T-cell (primary cell): ENCODE measurements at regions not wholly inside any gene's neighbourhood (a gene's known extent, or its start where the extent isn't known, plus 50 kb on each side); places are given as distances from the start of the nearest gene placed in this dataset.

Experiments used
- ATAC-seq, 4 experiments: fragments of 200-7000 bp in 3 of 4; fragments of 150-1000 bp in 1 of 4; cut with Tn5 transposase; replicated peaks in 1 of 4; 1 replicate in 3 of 4; 2 replicates in 1 of 4; pipeline ENCODE4 v1.10.0; 2021; ENCODE audit warnings: moderate library complexity in 3 of 4, mild to moderate bottlenecking in 2 of 4, moderate number of reproducible peaks in 1 of 4
- CTCF ChIA-PET, 2 donors: fragments of 300-600 bp; sonication (Branson Sonifier 250); formaldehyde crosslinking; loops; one replicate each; lab custom pipeline; 2022; ENCODE audit warnings: antibody characterized with exemption in 2 of 2; lab: Charles Lee
- POLR2A ChIA-PET, 2 donors: fragments of 300-600 bp; sonication (Branson Sonifier 250); formaldehyde crosslinking; loops; one replicate each; lab custom pipeline; 2022; ENCODE audit warnings: antibody characterized with exemption in 2 of 2; lab: Charles Lee
- DNase-seq, 35 experiments: peaks; one replicate each; pipeline versions ENCODE4 v3.0.0 to v3.0.0-alpha.2; 2013 to 2023
- H3K27ac ChIP-seq: one replicate; pipeline ENCODE4 v1.5.1; 2013; ENCODE audit warnings: low read length
- H3K27me3 ChIP-seq, 2 experiments: replicated peaks in 1 of 2; 1 replicate in 1 of 2; 2 replicates in 1 of 2; pipeline versions ENCODE4 v1.6.1 to v1.7.0; 2013; ENCODE audit warnings: low read length in 1 of 2, mixed read lengths in 1 of 2; ENCODE audit not compliant: control insufficient read depth in 2 of 2, insufficient read depth in 2 of 2; ENCODE audit errors: extremely low read depth in 1 of 2
- H3K36me3 ChIP-seq, 2 donors: 1 replicate in 1 of 2; 2 replicates in 1 of 2; pipeline versions ENCODE4 v1.6.1 to v1.7.0; 2013; ENCODE audit warnings: low read length in 1 of 2; ENCODE audit not compliant: control insufficient read depth in 2 of 2, insufficient read depth in 1 of 2; ENCODE audit errors: extremely low read depth in 1 of 2
- H3K4me1 ChIP-seq, 2 experiments: 1 replicate in 1 of 2; 2 replicates in 1 of 2; pipeline versions ENCODE4 v1.6.1 to v1.7.0; 2013; ENCODE audit warnings: low read length in 2 of 2, mixed read lengths in 1 of 2; ENCODE audit not compliant: insufficient read depth in 2 of 2, control insufficient read depth in 1 of 2; ENCODE audit errors: extremely low read depth in 1 of 2
- H3K4me3 ChIP-seq, 2 donors: 1 replicate in 1 of 2; 2 replicates in 1 of 2; pipeline versions ENCODE4 v1.5.1 to v1.7.0; 2013; ENCODE audit warnings: mild to moderate bottlenecking in 2 of 2, low read length in 1 of 2, moderate library complexity in 1 of 2; ENCODE audit not compliant: control insufficient read depth in 1 of 2; ENCODE audit errors: extremely low read depth in 1 of 2
- H3K9me3 ChIP-seq: 2 replicates; pipeline ENCODE4 v1.7.0; 2013
- H3K27ac Mint-ChIP-seq, 2 donors: one replicate each; pipeline ENCODE4 v1.8.0; 2020 to 2021; ENCODE audit warnings: mild to moderate bottlenecking in 2 of 2, mixed read lengths in 2 of 2
- H3K27me3 Mint-ChIP-seq, 2 donors: one replicate each; pipeline ENCODE4 v1.8.0; 2021 to 2022; ENCODE audit warnings: mixed read lengths in 2 of 2
- H3K36me3 Mint-ChIP-seq: one replicate; pipeline ENCODE4 v1.8.0; 2021; ENCODE audit warnings: mixed read lengths
- H3K4me1 Mint-ChIP-seq, 3 donors: one replicate each; pipeline ENCODE4 v1.8.0; 2020 to 2022; ENCODE audit warnings: mixed read lengths in 3 of 3, mild to moderate bottlenecking in 1 of 3
- H3K4me3 Mint-ChIP-seq, 3 donors: one replicate each; pipeline ENCODE4 v1.8.0; 2020 to 2022; ENCODE audit warnings: mild to moderate bottlenecking in 3 of 3, mixed read lengths in 3 of 3, moderate library complexity in 3 of 3
- H3K9me3 Mint-ChIP-seq, 3 donors: one replicate each; pipeline ENCODE4 v1.8.0; 2020 to 2022; ENCODE audit warnings: mixed read lengths in 3 of 3
- WGBS: methylation state at CpG from one replicate; pipeline ENCODE4 v1.1.5; 2013; ENCODE audit warnings: missing lambda C conversion rate; ENCODE audit not compliant: insufficient coverage; 5-methylcytosine and 5-hydroxymethylcytosine counted together

- Mint-ChIP-seq H3K27ac (no peak overlapping the region), H3K4me1 (no peaks in the 10 kb centered on the region), H3K36me3 (no peaks in the 10 kb centered on the region), H3K4me3 (no peak overlapping the region), H3K9me3 (no peaks in the 10 kb centered on the region), H3K27me3 (peaks cover 3 to 17% of the 10 kb centered on the region in 2 donors)
- H3K4me3 ChIP-seq, result no peak overlapping the region
- ChIA-PET CTCF (interaction anchor here in 1 of 2 donors (0.8 kb wide), 1 partner anchor 1684 kb away, joined by 6 read pairs; no protein-coding TSS in a partner anchor), POLR2A (no interaction called here)
- DNase-seq (no peak), ATAC-seq (no peak)
- H3K27ac ChIP-seq, result no peak overlapping the region
- H3K9me3 ChIP-seq, result no peaks in the 10 kb centered on the region
- 100% methylated on average over 1 of the region's 2 CpGs for WGBS
- no peaks in the 10 kb centered on the region for H3K27me3 ChIP-seq
- H3K4me1 ChIP-seq, result no peaks in the 10 kb centered on the region
- no peaks in the 10 kb centered on the region for H3K36me3 ChIP-seq
These were observed 110.9 kb downstream of the FAM170A start for GRCh38 chr5:119740225-119740624.

- Mint-ChIP-seq H3K4me3 (no peak overlapping the region), H3K27ac (no peak overlapping the region), H3K4me1 (no peaks in the 10 kb centered on the region), H3K36me3 (no peaks in the 10 kb centered on the region), H3K27me3 (peaks cover 3 to 9% of the 10 kb centered on the region in 2 donors), H3K9me3 (no peaks in the 10 kb centered on the region)
- POLR2A ChIA-PET, result no interaction called here
- H3K27me3 ChIP-seq, result no peaks in the 10 kb centered on the region
- H3K4me3 ChIP-seq, result no peak overlapping the region
- H3K9me3 ChIP-seq, result no peaks in the 10 kb centered on the region
- H3K36me3 ChIP-seq, result no peaks in the 10 kb centered on the region
- DNase-seq (no peak), ATAC-seq (no peak)
- no peak overlapping the region for H3K27ac ChIP-seq
- CTCF ChIA-PET, result interaction anchor here in 1 of 2 donors (0.8 kb wide), 1 partner anchor 9 kb away, joined by 4 read pairs; no protein-coding TSS in a partner anchor
- H3K4me1 ChIP-seq, result no peaks in the 10 kb centered on the region
These were observed 112.3 kb downstream of the FAM170A start for GRCh38 chr5:119741691-119742090.

- H3K27me3 Mint-ChIP-seq, result peaks cover 3 to 9% of the 10 kb centered on the region in 2 donors
- ChIA-PET CTCF (no interaction called here), POLR2A (no interaction called here)
- ATAC-seq, result no peak
- no peaks in the 10 kb centered on the region for H3K36me3 Mint-ChIP-seq
- no CpG with 5 or more reads among the region's 4 CpGs for WGBS
- Histone ChIP-seq H3K4me1 (no peaks in the 10 kb centered on the region), H3K27ac (no peak overlapping the region), H3K4me3 (no peak overlapping the region), H3K27me3 (no peaks in the 10 kb centered on the region), H3K9me3 (no peaks in the 10 kb centered on the region), H3K36me3 (no peaks in the 10 kb centered on the region)
- H3K4me1 Mint-ChIP-seq, result no peaks in the 10 kb centered on the region
- H3K4me3 Mint-ChIP-seq, result no peak overlapping the region
- no peak overlapping the region for H3K27ac Mint-ChIP-seq
- H3K9me3 Mint-ChIP-seq, result no peaks in the 10 kb centered on the region
- no peak for DNase-seq
These were observed 113.0 kb downstream of the FAM170A start for GRCh38 chr5:119742311-119742710.

GRCh38 chr5:119743927-119744326, 114.6 kb downstream of the FAM170A start:
- no peak for ATAC-seq
- ChIA-PET POLR2A (no interaction called here), CTCF (no interaction called here)
- no peaks in the 10 kb centered on the region for H3K36me3 ChIP-seq
- Mint-ChIP-seq H3K27ac (no peak overlapping the region), H3K4me1 (no peaks in the 10 kb centered on the region), H3K4me3 (no peak overlapping the region), H3K36me3 (no peaks in the 10 kb centered on the region), H3K9me3 (no peaks in the 10 kb centered on the region), H3K27me3 (peaks cover 3 to 9% of the 10 kb centered on the region in 2 donors)
- H3K27ac ChIP-seq, result no peak overlapping the region
- no peak overlapping the region for H3K4me3 ChIP-seq
- no peaks in the 10 kb centered on the region for H3K4me1 ChIP-seq
- WGBS, result no CpG with 5 or more reads among the region's 1 CpG
- peak in 1 of 35 experiments; percentile 53 for DNase-seq
- no peaks in the 10 kb centered on the region for H3K9me3 ChIP-seq
- no peaks in the 10 kb centered on the region for H3K27me3 ChIP-seq

- Mint-ChIP-seq H3K4me1 (no peaks in the 10 kb centered on the region), H3K27me3 (peaks cover 0 to 5% of the 10 kb centered on the region in 2 donors), H3K4me3 (no peak overlapping the region), H3K27ac (no peak overlapping the region), H3K9me3 (no peaks in the 10 kb centered on the region), H3K36me3 (no peaks in the 10 kb centered on the region)
- DNase-seq, result no peak
- ChIA-PET CTCF (interaction anchor here in 1 of 2 donors (0.5 kb wide), 1 partner anchor 672 kb away, joined by 4 read pairs; no protein-coding TSS in a partner anchor), POLR2A (no interaction called here)
- H3K4me1 ChIP-seq, result no peaks in the 10 kb centered on the region
- no peaks in the 10 kb centered on the region for H3K9me3 ChIP-seq
- ATAC-seq, result no peak
- no peaks in the 10 kb centered on the region for H3K27me3 ChIP-seq
- no peak overlapping the region for H3K4me3 ChIP-seq
- no peak overlapping the region for H3K27ac ChIP-seq
- WGBS, result 100% methylated on average over 1 of the region's 1 CpG
- no peaks in the 10 kb centered on the region for H3K36me3 ChIP-seq
These were observed 116.6 kb downstream of the FAM170A start for GRCh38 chr5:119745976-119746375.

GRCh38 chr5:119746984-119747383, 117.6 kb downstream of the FAM170A start:
- WGBS, result no CpG with 5 or more reads among the region's 3 CpGs
- no peak overlapping the region for H3K4me3 Mint-ChIP-seq
- Histone ChIP-seq H3K4me1 (no peaks in the 10 kb centered on the region), H3K27ac (no peak overlapping the region), H3K36me3 (no peaks in the 10 kb centered on the region), H3K27me3 (no peaks in the 10 kb centered on the region), H3K4me3 (no peak overlapping the region), H3K9me3 (no peaks in the 10 kb centered on the region)
- no peak overlapping the region for H3K27ac Mint-ChIP-seq
- CTCF ChIA-PET, result no interaction called here
- no peak for DNase-seq
- ATAC-seq, result no peak
- H3K9me3 Mint-ChIP-seq, result no peaks in the 10 kb centered on the region
- peaks cover 3 to 5% of the 10 kb centered on the region in 2 donors for H3K27me3 Mint-ChIP-seq
- POLR2A ChIA-PET, result no interaction called here
- no peaks in the 10 kb centered on the region for H3K36me3 Mint-ChIP-seq
- H3K4me1 Mint-ChIP-seq, result no peaks in the 10 kb centered on the region
